OCI-LY1 (cell line): ENCODE measurements at regions not wholly inside any gene's neighbourhood (a gene's known extent, or its start where the extent isn't known, plus 50 kb on each side); places are given as distances from the start of the nearest gene placed in this dataset.

Source experiments
- H2AFZ ChIP-seq: fragments of 200-600 bp; sonication (generic), shearing (Covaris generic); 2 replicates; pipeline ENCODE4 v1.6.0; 2014; ENCODE audit warnings: antibody characterized with exemption, mild to moderate bottlenecking, low read length
- H3F3A ChIP-seq: fragments of 200-600 bp; sonication (generic), shearing (Covaris generic); 2 replicates; pipeline ENCODE4 v1.6.0; 2014; ENCODE audit warnings: mild to moderate bottlenecking, antibody characterized with exemption, low read length, moderate library complexity; ENCODE audit not compliant: insufficient read depth
- H3K27ac ChIP-seq: fragments of 200-600 bp; sonication (generic); 2 replicates; pipeline ENCODE4 v1.5.1; 2014; ENCODE audit warnings: low read length, mixed run types, mild to moderate bottlenecking, low read depth; ENCODE audit not compliant: poor library complexity, severe bottlenecking
- H3K27me3 ChIP-seq: fragments of 200-600 bp; sonication (generic); 2 replicates; pipeline ENCODE4 v1.6.0; 2014; ENCODE audit warnings: antibody characterized with exemption, mild to moderate bottlenecking, low read length, moderate library complexity; ENCODE audit not compliant: insufficient read depth
- H3K36me3 ChIP-seq: fragments of 200-600 bp; sonication (generic); 2 replicates; pipeline ENCODE4 v1.6.1; 2014; ENCODE audit warnings: mild to moderate bottlenecking, antibody characterized with exemption, low read length, moderate library complexity, mixed read lengths; ENCODE audit not compliant: insufficient read depth
- H3K4me1 ChIP-seq: fragments of 200-600 bp; sonication (generic); 2 replicates; pipeline ENCODE4 v1.5.1; 2014; ENCODE audit warnings: mild to moderate bottlenecking, low read length, moderate library complexity; ENCODE audit not compliant: insufficient read depth, severe bottlenecking
- H3K4me2 ChIP-seq: fragments of 200-600 bp; sonication (generic), shearing (Covaris generic); 2 replicates; pipeline ENCODE4 v1.6.1; 2014; ENCODE audit warnings: low read length
- H3K4me3 ChIP-seq: fragments of 200-600 bp; sonication (generic); 2 replicates; pipeline ENCODE4 v1.5.1; 2014; ENCODE audit warnings: low read length, low read depth, mild to moderate bottlenecking, mixed read lengths; ENCODE audit not compliant: poor library complexity, severe bottlenecking
- H3K79me2 ChIP-seq: fragments of 200-600 bp; shearing (Covaris generic); 2 replicates; pipeline ENCODE4 v1.6.1; 2016; ENCODE audit warnings: mixed run types, low read length, mixed read lengths; ENCODE audit not compliant: insufficient read depth
- H3K9ac ChIP-seq: fragments of 200-600 bp; sonication (generic), shearing (Covaris generic); 2 replicates; pipeline ENCODE4 v1.6.1; 2014; ENCODE audit warnings: mild to moderate bottlenecking, low read length, mixed read lengths
- H3K9me2 ChIP-seq: fragments of 200-600 bp; sonication (generic), shearing (Covaris generic); 2 replicates; pipeline ENCODE4 v1.6.1; 2014; ENCODE audit warnings: low read depth, mild to moderate bottlenecking, low read length, mixed read lengths
- H3K9me3 ChIP-seq: fragments of 200-600 bp; shearing (Covaris generic); 2 replicates; pipeline ENCODE4 v1.6.1; 2014; ENCODE audit warnings: low read length, mixed read lengths
- H4K20me1 ChIP-seq: fragments of 200-600 bp; sonication (generic), shearing (Covaris generic); 2 replicates; pipeline ENCODE4 v1.6.0; 2016; ENCODE audit warnings: mild to moderate bottlenecking, low read length; ENCODE audit not compliant: insufficient read depth
- EZH2 ChIP-seq: fragments of 200-600 bp; sonication (generic), shearing (Covaris generic); IDR thresholded peaks from 2 replicates; pipeline ENCODE4 v1.8.0; 2017; ENCODE audit warnings: borderline replicate concordance, mixed run types, mild to moderate bottlenecking, antibody characterized with exemption, low read length, moderate library complexity, mixed read lengths
- TF ChIP-seq, protein P1 (sequence below): fragments of 200-600 bp; sonication (generic), shearing (Covaris generic); IDR thresholded peaks from 2 replicates; pipeline ENCODE4 v1.5.1; 2017; ENCODE audit warnings: mild to moderate bottlenecking, antibody characterized with exemption, low read length, moderate library complexity, mixed read lengths

DNA sequence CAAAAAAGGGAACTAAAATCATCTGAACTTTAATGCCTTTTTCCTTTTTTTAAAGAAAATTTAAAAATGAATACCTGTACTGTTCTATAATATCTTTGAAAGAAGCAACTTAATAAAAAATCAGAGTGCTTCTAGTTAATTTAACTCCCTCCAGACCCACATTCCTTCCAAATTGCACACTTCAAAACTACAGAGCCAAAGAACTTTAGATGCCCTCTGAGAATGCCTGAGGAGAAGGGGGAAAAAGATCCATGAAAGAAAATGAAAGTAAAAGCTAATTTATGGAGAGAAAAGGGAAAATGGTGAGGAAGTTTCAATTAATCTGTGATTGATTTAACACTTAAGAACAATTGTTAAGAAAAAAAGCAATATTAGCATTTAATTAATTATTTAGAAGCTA, 1141.6 kb downstream of the IGSF11 start:
- Histone ChIP-seq H3K27ac (no peak overlapping the region), H3K4me1 (no peaks in the 10 kb centered on the region), H3K9ac (no peak overlapping the region), H4K20me1 (no peaks in the 10 kb centered on the region), H3K27me3 (no peaks in the 10 kb centered on the region), H3K36me3 (no peaks in the 10 kb centered on the region), H3K4me2 (no peak overlapping the region), H3K9me3 (no peaks in the 10 kb centered on the region), H3K4me3 (no peak overlapping the region), H3K79me2 (no peaks in the 10 kb centered on the region), H3F3A (no peaks in the 10 kb centered on the region), H3K9me2 (no peaks in the 10 kb centered on the region), H2AFZ (no peak overlapping the region)
- no peak for TF ChIP-seq EZH2
- TF ChIP-seq, protein P1, sequence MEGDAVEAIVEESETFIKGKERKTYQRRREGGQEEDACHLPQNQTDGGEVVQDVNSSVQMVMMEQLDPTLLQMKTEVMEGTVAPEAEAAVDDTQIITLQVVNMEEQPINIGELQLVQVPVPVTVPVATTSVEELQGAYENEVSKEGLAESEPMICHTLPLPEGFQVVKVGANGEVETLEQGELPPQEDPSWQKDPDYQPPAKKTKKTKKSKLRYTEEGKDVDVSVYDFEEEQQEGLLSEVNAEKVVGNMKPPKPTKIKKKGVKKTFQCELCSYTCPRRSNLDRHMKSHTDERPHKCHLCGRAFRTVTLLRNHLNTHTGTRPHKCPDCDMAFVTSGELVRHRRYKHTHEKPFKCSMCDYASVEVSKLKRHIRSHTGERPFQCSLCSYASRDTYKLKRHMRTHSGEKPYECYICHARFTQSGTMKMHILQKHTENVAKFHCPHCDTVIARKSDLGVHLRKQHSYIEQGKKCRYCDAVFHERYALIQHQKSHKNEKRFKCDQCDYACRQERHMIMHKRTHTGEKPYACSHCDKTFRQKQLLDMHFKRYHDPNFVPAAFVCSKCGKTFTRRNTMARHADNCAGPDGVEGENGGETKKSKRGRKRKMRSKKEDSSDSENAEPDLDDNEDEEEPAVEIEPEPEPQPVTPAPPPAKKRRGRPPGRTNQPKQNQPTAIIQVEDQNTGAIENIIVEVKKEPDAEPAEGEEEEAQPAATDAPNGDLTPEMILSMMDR, result no peak

GRCh38 chr3:117893638-117894037, 1141.0 kb downstream of the IGSF11 start:
- no peak overlapping the region for H3K27ac ChIP-seq
- H3K27me3 ChIP-seq, result no peaks in the 10 kb centered on the region
- H3K9me3 ChIP-seq, result no peaks in the 10 kb centered on the region
- H3K4me1 ChIP-seq, result no peaks in the 10 kb centered on the region
- no peaks in the 10 kb centered on the region for H4K20me1 ChIP-seq
- no peaks in the 10 kb centered on the region for H3K36me3 ChIP-seq
- H3K9me2 ChIP-seq, result no peaks in the 10 kb centered on the region
- no peak overlapping the region for H3K4me3 ChIP-seq
- no peaks in the 10 kb centered on the region for H3F3A ChIP-seq
- H3K4me2 ChIP-seq, result no peak overlapping the region
- H2AFZ ChIP-seq, result no peak overlapping the region
- H3K79me2 ChIP-seq, result no peaks in the 10 kb centered on the region
- no peak overlapping the region for H3K9ac ChIP-seq
- TF ChIP-seq, protein P1, result no peak
- TF ChIP-seq EZH2, result no peak

GRCh38 chr3:117898722-117899522, 1135.7 kb downstream of the IGSF11 start:
- Histone ChIP-seq H3K27me3 (no peaks in the 10 kb centered on the region), H3K36me3 (no peaks in the 10 kb centered on the region), H4K20me1 (no peaks in the 10 kb centered on the region), H3K4me3 (no peak overlapping the region), H3F3A (no peaks in the 10 kb centered on the region), H3K79me2 (no peaks in the 10 kb centered on the region), H3K9ac (no peak overlapping the region), H3K4me2 (no peak overlapping the region), H3K4me1 (no peaks in the 10 kb centered on the region), H3K27ac (no peak overlapping the region), H3K9me2 (no peaks in the 10 kb centered on the region), H2AFZ (no peak overlapping the region), H3K9me3 (no peaks in the 10 kb centered on the region)
- TF ChIP-seq, protein P1, result peak; percentile 48; the same call in 1 of the 2 replicates
- TF ChIP-seq EZH2, result no peak
